ENCODE measurements at regions not wholly inside any gene's neighbourhood (a gene's known extent, or its start where the extent isn't known, plus 50 kb on each side); places are given as distances from the start of the nearest gene placed in this dataset.

DNA sequence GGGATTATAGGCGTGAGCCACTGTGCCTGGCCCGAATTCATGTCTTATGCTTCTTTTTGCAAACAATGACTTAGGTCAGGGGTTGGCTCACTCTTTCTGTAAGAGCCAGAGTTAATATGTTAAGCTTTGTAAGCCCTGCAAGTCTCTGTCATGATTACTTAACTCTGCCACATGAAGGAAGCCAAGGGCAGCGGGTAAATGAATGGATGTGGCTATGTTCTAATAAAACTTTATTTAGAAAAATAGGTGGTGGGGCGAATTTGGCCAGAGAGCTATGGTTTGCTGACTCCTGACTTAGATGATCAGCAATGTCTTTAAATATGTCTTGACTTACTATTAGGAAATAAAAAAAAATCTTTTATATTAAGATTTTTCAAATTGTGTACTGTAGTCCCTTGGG, 114.9 kb upstream of the ZFP64 start:
- TF ChIP-seq, protein P1, sequence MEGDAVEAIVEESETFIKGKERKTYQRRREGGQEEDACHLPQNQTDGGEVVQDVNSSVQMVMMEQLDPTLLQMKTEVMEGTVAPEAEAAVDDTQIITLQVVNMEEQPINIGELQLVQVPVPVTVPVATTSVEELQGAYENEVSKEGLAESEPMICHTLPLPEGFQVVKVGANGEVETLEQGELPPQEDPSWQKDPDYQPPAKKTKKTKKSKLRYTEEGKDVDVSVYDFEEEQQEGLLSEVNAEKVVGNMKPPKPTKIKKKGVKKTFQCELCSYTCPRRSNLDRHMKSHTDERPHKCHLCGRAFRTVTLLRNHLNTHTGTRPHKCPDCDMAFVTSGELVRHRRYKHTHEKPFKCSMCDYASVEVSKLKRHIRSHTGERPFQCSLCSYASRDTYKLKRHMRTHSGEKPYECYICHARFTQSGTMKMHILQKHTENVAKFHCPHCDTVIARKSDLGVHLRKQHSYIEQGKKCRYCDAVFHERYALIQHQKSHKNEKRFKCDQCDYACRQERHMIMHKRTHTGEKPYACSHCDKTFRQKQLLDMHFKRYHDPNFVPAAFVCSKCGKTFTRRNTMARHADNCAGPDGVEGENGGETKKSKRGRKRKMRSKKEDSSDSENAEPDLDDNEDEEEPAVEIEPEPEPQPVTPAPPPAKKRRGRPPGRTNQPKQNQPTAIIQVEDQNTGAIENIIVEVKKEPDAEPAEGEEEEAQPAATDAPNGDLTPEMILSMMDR (conservative IDR thresholded peaks at IDR 0.05 in 1 of 2, IDR thresholded peaks at IDR 0.05 in 1 of 2; ENCODE audit: low read depth in 1 of 2, low read length in 2 of 2), result no peak
- no peak for TF ChIP-seq EZH2 (IDR thresholded peaks at IDR 0.05; ENCODE audit: low read length, missing control alignments)
